Smooth muscle cell (in vitro differentiated cells): ENCODE measurements at regions not wholly inside any gene's neighbourhood (a gene's known extent, or its start where the extent isn't known, plus 50 kb on each side); places are given as distances from the start of the nearest gene placed in this dataset.

Experiments used
- DNase-seq: peaks from one replicate; lab custom pipeline; 2025; ENCODE audit not compliant: unreplicated experiment; lab: John Stamatoyannopoulos, UW
- H2AFZ ChIP-seq: fragments of 200-600 bp; sonication (generic); 2 replicates; pipeline ENCODE4 v1.6.0; 2016; ENCODE audit warnings: antibody characterized with exemption, low read depth, mild to moderate bottlenecking
- H3F3A ChIP-seq: fragments of 200-600 bp; sonication (generic); 2 replicates; pipeline ENCODE4 v1.6.0; 2017; ENCODE audit warnings: antibody characterized with exemption, low read depth
- H3K27ac ChIP-seq: fragments of 200-600 bp; sonication (generic); 2 replicates; pipeline ENCODE4 v1.5.1; 2016; ENCODE audit warnings: low read depth, mild to moderate bottlenecking
- H3K27me3 ChIP-seq: fragments of 200-600 bp; sonication (generic); 2 replicates; pipeline ENCODE4 v1.6.1; 2016; ENCODE audit warnings: low read depth, mild to moderate bottlenecking
- H3K36me3 ChIP-seq: fragments of 200-600 bp; sonication (generic); 2 replicates; pipeline ENCODE4 v1.5.1; 2016; ENCODE audit warnings: low read depth
- H3K4me1 ChIP-seq: fragments of 200-600 bp; sonication (generic); 2 replicates; pipeline ENCODE4 v1.5.1; 2016; ENCODE audit warnings: low read depth
- H3K4me2 ChIP-seq: fragments of 200-600 bp; sonication (generic); 2 replicates; pipeline ENCODE4 v1.6.0; 2016; ENCODE audit warnings: mild to moderate bottlenecking
- H3K4me3 ChIP-seq: fragments of 200-600 bp; sonication (generic); 2 replicates; pipeline ENCODE4 v1.5.1; 2016; ENCODE audit warnings: mild to moderate bottlenecking
- H3K79me2 ChIP-seq: fragments of 200-600 bp; sonication (generic); 2 replicates; pipeline ENCODE4 v1.6.0; 2016; ENCODE audit warnings: low read depth, mild to moderate bottlenecking
- H3K9ac ChIP-seq: fragments of 200-600 bp; sonication (generic); 2 replicates; pipeline ENCODE4 v1.6.0; 2016; ENCODE audit warnings: low read depth
- H3K9me3 ChIP-seq: fragments of 200-600 bp; sonication (generic); replicated peaks from 2 replicates; pipeline ENCODE4 v1.5.1; 2016; ENCODE audit warnings: low read depth
- H4K20me1 ChIP-seq: fragments of 200-600 bp; sonication (generic); 2 replicates; pipeline ENCODE4 v1.6.0; 2016; ENCODE audit warnings: low read depth
- WGBS: methylation state at CpG from one replicate; pipeline ENCODE4 v1.1.7; 2016; ENCODE audit warnings: low lambda C conversion rate; 5-methylcytosine and 5-hydroxymethylcytosine counted together
- TF ChIP-seq, protein P1 (sequence below): fragments of 200-600 bp; sonication (generic); IDR thresholded peaks from 2 replicates; pipeline ENCODE4 v1.5.1; 2017; ENCODE audit warnings: borderline replicate concordance, mild to moderate bottlenecking, antibody characterized with exemption; ENCODE audit not compliant: insufficient read depth, poor library complexity, severe bottlenecking

DNA sequence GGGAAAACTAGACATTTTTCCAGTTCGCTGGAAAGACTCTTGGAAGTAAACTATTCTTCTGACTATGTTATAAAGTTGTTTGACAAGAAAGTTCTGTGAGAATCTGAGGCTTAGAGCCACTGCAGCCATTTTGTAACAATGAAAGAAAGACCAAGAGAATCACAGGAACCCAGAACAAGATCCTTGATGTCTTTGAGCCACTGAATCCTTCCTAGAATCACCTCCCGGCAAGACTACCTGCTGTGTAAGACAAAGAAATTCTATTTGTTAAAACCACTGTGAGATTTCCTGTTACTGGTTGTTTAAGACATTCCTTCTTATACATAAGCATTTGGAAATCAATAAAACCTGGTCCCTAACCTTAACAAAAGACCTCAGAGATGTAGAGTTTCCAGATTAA lies 175.7 kb upstream of the RASGEF1B start:
- H4K20me1 ChIP-seq, result no peaks in the 10 kb centered on the region
- H3F3A ChIP-seq, result peaks cover 5% of the 10 kb centered on the region
- peaks cover 16% of the 10 kb centered on the region for H3K4me1 ChIP-seq
- no peak overlapping the region for H3K9ac ChIP-seq
- no peak overlapping the region for H3K27ac ChIP-seq
- no peaks in the 10 kb centered on the region for H3K27me3 ChIP-seq
- no peaks in the 10 kb centered on the region for H3K36me3 ChIP-seq
- no peak for DNase-seq
- TF ChIP-seq, protein P1, sequence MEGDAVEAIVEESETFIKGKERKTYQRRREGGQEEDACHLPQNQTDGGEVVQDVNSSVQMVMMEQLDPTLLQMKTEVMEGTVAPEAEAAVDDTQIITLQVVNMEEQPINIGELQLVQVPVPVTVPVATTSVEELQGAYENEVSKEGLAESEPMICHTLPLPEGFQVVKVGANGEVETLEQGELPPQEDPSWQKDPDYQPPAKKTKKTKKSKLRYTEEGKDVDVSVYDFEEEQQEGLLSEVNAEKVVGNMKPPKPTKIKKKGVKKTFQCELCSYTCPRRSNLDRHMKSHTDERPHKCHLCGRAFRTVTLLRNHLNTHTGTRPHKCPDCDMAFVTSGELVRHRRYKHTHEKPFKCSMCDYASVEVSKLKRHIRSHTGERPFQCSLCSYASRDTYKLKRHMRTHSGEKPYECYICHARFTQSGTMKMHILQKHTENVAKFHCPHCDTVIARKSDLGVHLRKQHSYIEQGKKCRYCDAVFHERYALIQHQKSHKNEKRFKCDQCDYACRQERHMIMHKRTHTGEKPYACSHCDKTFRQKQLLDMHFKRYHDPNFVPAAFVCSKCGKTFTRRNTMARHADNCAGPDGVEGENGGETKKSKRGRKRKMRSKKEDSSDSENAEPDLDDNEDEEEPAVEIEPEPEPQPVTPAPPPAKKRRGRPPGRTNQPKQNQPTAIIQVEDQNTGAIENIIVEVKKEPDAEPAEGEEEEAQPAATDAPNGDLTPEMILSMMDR, result no peak
- no peaks in the 10 kb centered on the region for H3K9me3 ChIP-seq
- no peak overlapping the region for H3K4me3 ChIP-seq
- H2AFZ ChIP-seq, result no peak overlapping the region
- H3K79me2 ChIP-seq, result no peaks in the 10 kb centered on the region
- H3K4me2 ChIP-seq, result no peak overlapping the region
- WGBS, result 77% methylated on average over 2 of the region's 2 CpGs

GRCh38 chr4:81642543-81642942 lies 170.8 kb upstream of the RASGEF1B start:
- H2AFZ ChIP-seq, result no peak overlapping the region
- no peaks in the 10 kb centered on the region for H3F3A ChIP-seq
- H4K20me1 ChIP-seq, result no peaks in the 10 kb centered on the region
- H3K9me3 ChIP-seq, result no peaks in the 10 kb centered on the region
- no peak overlapping the region for H3K27ac ChIP-seq
- no peak for DNase-seq
- no peak overlapping the region for H3K4me3 ChIP-seq
- TF ChIP-seq, protein P1, result no peak
- H3K9ac ChIP-seq, result no peak overlapping the region
- no peaks in the 10 kb centered on the region for H3K27me3 ChIP-seq
- H3K79me2 ChIP-seq, result no peaks in the 10 kb centered on the region
- H3K4me1 ChIP-seq, result no peaks in the 10 kb centered on the region
- 78% methylated on average over 3 of the region's 3 CpGs for WGBS
- no peak overlapping the region for H3K4me2 ChIP-seq
- no peaks in the 10 kb centered on the region for H3K36me3 ChIP-seq

GRCh38 chr4:81639248-81639647 lies 167.5 kb upstream of the RASGEF1B start:
- WGBS, result 100% methylated on average over 1 of the region's 1 CpG
- H3K4me3 ChIP-seq, result no peak overlapping the region
- no peak for DNase-seq

GRCh38 chr4:81638698-81639097 lies 167.0 kb upstream of the RASGEF1B start:
- H3K36me3 ChIP-seq, result no peaks in the 10 kb centered on the region
- H3K4me3 ChIP-seq, result no peak overlapping the region
- no peak overlapping the region for H3K27ac ChIP-seq
- no peaks in the 10 kb centered on the region for H3F3A ChIP-seq
- 77% methylated on average over 1 of the region's 1 CpG for WGBS
- no peaks in the 10 kb centered on the region for H3K4me1 ChIP-seq
- no peak for DNase-seq
- no peaks in the 10 kb centered on the region for H4K20me1 ChIP-seq
- no peak overlapping the region for H3K4me2 ChIP-seq
- H3K9me3 ChIP-seq, result no peaks in the 10 kb centered on the region
- no peaks in the 10 kb centered on the region for H3K27me3 ChIP-seq
- H2AFZ ChIP-seq, result no peak overlapping the region
- TF ChIP-seq, protein P1, result no peak
- no peaks in the 10 kb centered on the region for H3K79me2 ChIP-seq
- H3K9ac ChIP-seq, result no peak overlapping the region

More at GRCh38 chr4:81639248-81639647, 167.5 kb upstream of the RASGEF1B start:
- Histone ChIP-seq H3K4me2 (no peak overlapping the region), H3K27ac (no peak overlapping the region), H4K20me1 (no peaks in the 10 kb centered on the region), H3K9me3 (no peaks in the 10 kb centered on the region), H3K4me1 (no peaks in the 10 kb centered on the region), H3K79me2 (no peaks in the 10 kb centered on the region), H3K36me3 (no peaks in the 10 kb centered on the region), H3F3A (no peaks in the 10 kb centered on the region), H3K27me3 (no peaks in the 10 kb centered on the region), H2AFZ (no peak overlapping the region), H3K9ac (no peak overlapping the region)
- TF ChIP-seq, protein P1, result no peak
